GM12873 (cell line): ENCODE measurements at regions not wholly inside any gene's neighbourhood (a gene's known extent, or its start where the extent isn't known, plus 50 kb on each side); places are given as distances from the start of the nearest gene placed in this dataset.

Experiments used
- CTCF ChIP-seq: IDR thresholded peaks from 2 replicates; pipeline ENCODE4 v1.5.1; 2012; ENCODE audit warnings: low read depth, mild to moderate bottlenecking, moderate library complexity, low read length, control low read depth; ENCODE audit not compliant: insufficient read depth; ENCODE audit errors: missing control alignments

- TF ChIP-seq CTCF = no peak
These were observed 621.9 kb upstream of the GHITM start for GRCh38 chr10:83517456-83517855.

GRCh38 chr10:83518779-83519178 is 620.5 kb upstream of the GHITM start:
- no peak for TF ChIP-seq CTCF

GRCh38 chr10:83522456-83522855 is 616.9 kb upstream of the GHITM start:
- no peak for TF ChIP-seq CTCF

- no peak for TF ChIP-seq CTCF
These were observed 616.4 kb upstream of the GHITM start for GRCh38 chr10:83522881-83523386.

- TF ChIP-seq CTCF = no peak
These were observed 611.4 kb upstream of the GHITM start for GRCh38 chr10:83527934-83528333.

- no peak for TF ChIP-seq CTCF
These were observed 606.0 kb upstream of the GHITM start for GRCh38 chr10:83533290-83533689.

- no peak for TF ChIP-seq CTCF
These were observed 602.9 kb upstream of the GHITM start for GRCh38 chr10:83536426-83536825.
